ENCODE measurements at regions not wholly inside any gene's neighbourhood (a gene's known extent, or its start where the extent isn't known, plus 50 kb on each side); places are given as distances from the start of the nearest gene placed in this dataset.

GRCh38 chr12:17301544-17301943, 695.6 kb upstream of the LMO3 start (continued):
- no peak for TF ChIP-seq ISL1 (CRISPR knock-in tag; IDR thresholded peaks at IDR 0.05)
- TF ChIP-seq ZFP3 (CRISPR knock-in tag; IDR thresholded peaks at IDR 0.05): no peak
- no peak for TF ChIP-seq ZC3H10 (CRISPR knock-in tag; IDR thresholded peaks at IDR 0.05)

- TF ChIP-seq SNAI2 (CRISPR knock-in tag; IDR thresholded peaks at IDR 0.05): no peak
- TF ChIP-seq BACH2 (CRISPR knock-in tag; IDR thresholded peaks at IDR 0.05; ENCODE audit: borderline replicate concordance): no peak
- no peak for TF ChIP-seq RARB (CRISPR knock-in tag; IDR thresholded peaks at IDR 0.05)
- TF ChIP-seq ZNF70 (CRISPR knock-in tag; IDR thresholded peaks at IDR 0.05): no peak
- TF ChIP-seq ISL1 (CRISPR knock-in tag; IDR thresholded peaks at IDR 0.05): no peak
- no peak for TF ChIP-seq ESRRG (CRISPR knock-in tag; IDR thresholded peaks at IDR 0.05)
- TF ChIP-seq ARNTL (CRISPR knock-in tag; IDR thresholded peaks at IDR 0.05; ENCODE audit: borderline replicate concordance, low read depth): no peak
- no peak for TF ChIP-seq OSR1 (CRISPR knock-in tag; IDR thresholded peaks at IDR 0.05)
- ATAC-seq: no peak
Measured at GRCh38 chr12:17296882-17297281, 690.9 kb upstream of the LMO3 start.

DNA sequence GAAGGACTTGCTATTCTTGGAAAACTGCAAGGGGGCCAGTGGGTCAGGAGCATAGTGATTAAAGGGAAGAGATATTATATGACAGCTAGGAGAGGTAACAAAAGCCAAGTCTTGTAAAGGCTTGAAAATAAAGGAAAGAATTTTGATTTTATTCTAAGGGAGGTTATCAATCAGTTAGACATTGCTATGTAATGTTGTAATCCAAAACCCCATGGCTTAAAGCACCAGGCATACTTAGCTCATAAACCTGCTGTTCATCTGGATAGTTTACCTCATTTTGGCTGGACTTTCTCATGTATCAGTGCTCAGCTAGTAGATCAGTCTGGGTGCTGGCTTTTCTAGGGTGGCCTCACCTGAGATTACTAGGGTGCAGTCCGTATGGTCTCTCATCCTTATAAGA, 680.9 kb upstream of the LMO3 start:
- no peak for TF ChIP-seq SNAI2 (CRISPR knock-in tag; IDR thresholded peaks at IDR 0.05)
- no peak for TF ChIP-seq ZFP3 (CRISPR knock-in tag; IDR thresholded peaks at IDR 0.05)
- TF ChIP-seq ZC3H10 (CRISPR knock-in tag; IDR thresholded peaks at IDR 0.05): no peak
- no peak for TF ChIP-seq GLIS3 (CRISPR knock-in tag; IDR thresholded peaks at IDR 0.05)
- TF ChIP-seq ESRRG (CRISPR knock-in tag; IDR thresholded peaks at IDR 0.05): no peak
- TF ChIP-seq TOX (CRISPR knock-in tag; IDR thresholded peaks at IDR 0.05; ENCODE audit: borderline replicate concordance): no peak
- ATAC-seq: no peak

GRCh38 chr12:17284873-17285272, 678.9 kb upstream of the LMO3 start:
- TF ChIP-seq PATZ1 (CRISPR knock-in tag; IDR thresholded peaks at IDR 0.05; ENCODE audit: borderline replicate concordance): no peak
- no peak for TF ChIP-seq TOX (CRISPR knock-in tag; IDR thresholded peaks at IDR 0.05; ENCODE audit: borderline replicate concordance)
- no peak for TF ChIP-seq ZFP3 (CRISPR knock-in tag; IDR thresholded peaks at IDR 0.05)
- TF ChIP-seq TCF4 (CRISPR knock-in tag; IDR thresholded peaks at IDR 0.05; ENCODE audit: borderline replicate concordance): no peak
- TF ChIP-seq ZNF565 (CRISPR knock-in tag; conservative IDR thresholded peaks at IDR 0.05; ENCODE audit: low read depth): no peak
- no peak for TF ChIP-seq ESRRG (CRISPR knock-in tag; IDR thresholded peaks at IDR 0.05)
- TF ChIP-seq, protein P1, sequence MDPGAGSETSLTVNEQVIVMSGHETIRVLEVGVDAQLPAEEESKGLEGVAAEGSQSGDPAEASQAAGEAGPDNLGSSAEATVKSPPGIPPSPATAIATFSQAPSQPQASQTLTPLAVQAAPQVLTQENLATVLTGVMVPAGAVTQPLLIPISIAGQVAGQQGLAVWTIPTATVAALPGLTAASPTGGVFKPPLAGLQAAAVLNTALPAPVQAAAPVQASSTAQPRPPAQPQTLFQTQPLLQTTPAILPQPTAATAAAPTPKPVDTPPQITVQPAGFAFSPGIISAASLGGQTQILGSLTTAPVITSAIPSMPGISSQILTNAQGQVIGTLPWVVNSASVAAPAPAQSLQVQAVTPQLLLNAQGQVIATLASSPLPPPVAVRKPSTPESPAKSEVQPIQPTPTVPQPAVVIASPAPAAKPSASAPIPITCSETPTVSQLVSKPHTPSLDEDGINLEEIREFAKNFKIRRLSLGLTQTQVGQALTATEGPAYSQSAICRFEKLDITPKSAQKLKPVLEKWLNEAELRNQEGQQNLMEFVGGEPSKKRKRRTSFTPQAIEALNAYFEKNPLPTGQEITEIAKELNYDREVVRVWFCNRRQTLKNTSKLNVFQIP (CRISPR knock-in tag; IDR thresholded peaks at IDR 0.05; ENCODE audit: borderline replicate concordance, low read depth): no peak
- no peak for TF ChIP-seq ZFP30 (CRISPR knock-in tag; IDR thresholded peaks at IDR 0.05)
- TF ChIP-seq ISL1 (CRISPR knock-in tag; IDR thresholded peaks at IDR 0.05): no peak
- TF ChIP-seq ZNF8 (CRISPR knock-in tag; IDR thresholded peaks at IDR 0.05): no peak
- TF ChIP-seq CSRNP3 (CRISPR knock-in tag; IDR thresholded peaks at IDR 0.05): no peak
- TF ChIP-seq ZC3H10 (CRISPR knock-in tag; IDR thresholded peaks at IDR 0.05): no peak
- TF ChIP-seq, protein P2, sequence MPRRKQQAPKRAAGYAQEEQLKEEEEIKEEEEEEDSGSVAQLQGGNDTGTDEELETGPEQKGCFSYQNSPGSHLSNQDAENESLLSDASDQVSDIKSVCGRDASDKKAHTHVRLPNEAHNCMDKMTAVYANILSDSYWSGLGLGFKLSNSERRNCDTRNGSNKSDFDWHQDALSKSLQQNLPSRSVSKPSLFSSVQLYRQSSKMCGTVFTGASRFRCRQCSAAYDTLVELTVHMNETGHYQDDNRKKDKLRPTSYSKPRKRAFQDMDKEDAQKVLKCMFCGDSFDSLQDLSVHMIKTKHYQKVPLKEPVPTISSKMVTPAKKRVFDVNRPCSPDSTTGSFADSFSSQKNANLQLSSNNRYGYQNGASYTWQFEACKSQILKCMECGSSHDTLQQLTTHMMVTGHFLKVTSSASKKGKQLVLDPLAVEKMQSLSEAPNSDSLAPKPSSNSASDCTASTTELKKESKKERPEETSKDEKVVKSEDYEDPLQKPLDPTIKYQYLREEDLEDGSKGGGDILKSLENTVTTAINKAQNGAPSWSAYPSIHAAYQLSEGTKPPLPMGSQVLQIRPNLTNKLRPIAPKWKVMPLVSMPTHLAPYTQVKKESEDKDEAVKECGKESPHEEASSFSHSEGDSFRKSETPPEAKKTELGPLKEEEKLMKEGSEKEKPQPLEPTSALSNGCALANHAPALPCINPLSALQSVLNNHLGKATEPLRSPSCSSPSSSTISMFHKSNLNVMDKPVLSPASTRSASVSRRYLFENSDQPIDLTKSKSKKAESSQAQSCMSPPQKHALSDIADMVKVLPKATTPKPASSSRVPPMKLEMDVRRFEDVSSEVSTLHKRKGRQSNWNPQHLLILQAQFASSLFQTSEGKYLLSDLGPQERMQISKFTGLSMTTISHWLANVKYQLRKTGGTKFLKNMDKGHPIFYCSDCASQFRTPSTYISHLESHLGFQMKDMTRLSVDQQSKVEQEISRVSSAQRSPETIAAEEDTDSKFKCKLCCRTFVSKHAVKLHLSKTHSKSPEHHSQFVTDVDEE (CRISPR knock-in tag; IDR thresholded peaks at IDR 0.05): no peak
- TF ChIP-seq ARNTL (CRISPR knock-in tag; IDR thresholded peaks at IDR 0.05; ENCODE audit: borderline replicate concordance, low read depth): no peak
- TF ChIP-seq, protein P3, sequence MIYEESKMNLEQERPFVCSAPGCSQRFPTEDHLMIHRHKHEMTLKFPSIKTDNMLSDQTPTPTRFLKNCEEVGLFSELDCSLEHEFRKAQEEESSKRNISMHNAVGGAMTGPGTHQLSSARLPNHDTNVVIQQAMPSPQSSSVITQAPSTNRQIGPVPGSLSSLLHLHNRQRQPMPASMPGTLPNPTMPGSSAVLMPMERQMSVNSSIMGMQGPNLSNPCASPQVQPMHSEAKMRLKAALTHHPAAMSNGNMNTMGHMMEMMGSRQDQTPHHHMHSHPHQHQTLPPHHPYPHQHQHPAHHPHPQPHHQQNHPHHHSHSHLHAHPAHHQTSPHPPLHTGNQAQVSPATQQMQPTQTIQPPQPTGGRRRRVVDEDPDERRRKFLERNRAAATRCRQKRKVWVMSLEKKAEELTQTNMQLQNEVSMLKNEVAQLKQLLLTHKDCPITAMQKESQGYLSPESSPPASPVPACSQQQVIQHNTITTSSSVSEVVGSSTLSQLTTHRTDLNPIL (CRISPR knock-in tag; IDR thresholded peaks at IDR 0.05; ENCODE audit: low read depth): no peak
- no peak for ATAC-seq

Measured in SK-N-SH treated with all-trans-retinoic acid at 6 μM for 48 hours (cell line).